AG10803 (cell line): ENCODE measurements at regions not wholly inside any gene's neighbourhood (a gene's known extent, or its start where the extent isn't known, plus 50 kb on each side); places are given as distances from the start of the nearest gene placed in this dataset.

Experiments used
- DNase-seq: peaks from one replicate; pipeline ENCODE4 v3.0.0; 2010; ENCODE audit warnings: low read depth
- H3K4me3 ChIP-seq: 2 replicates; pipeline ENCODE4 v1.5.1; 2011; ENCODE audit warnings: mild to moderate bottlenecking, low read length, control low read depth
- CTCF ChIP-seq: conservative IDR thresholded peaks from 2 replicates; pipeline ENCODE4 v1.5.1; 2011; ENCODE audit warnings: mild to moderate bottlenecking, low read length, control low read depth, inconsistent platforms

- no peak for TF ChIP-seq CTCF
- peak; percentile 15 for DNase-seq
- H3K4me3 ChIP-seq, result no peak overlapping the region
Observed at GRCh38 chr2:163401481-163401880, 334.3 kb downstream of the FIGN start.

GRCh38 chr2:163397451-163397850, 338.4 kb downstream of the FIGN start:
- no peak for DNase-seq
- no peak for TF ChIP-seq CTCF

GRCh38 chr2:163395602-163396001, 340.2 kb downstream of the FIGN start:
- H3K4me3 ChIP-seq, result no peak overlapping the region
- TF ChIP-seq CTCF, result no peak
- no peak for DNase-seq

More at GRCh38 chr2:163397451-163397850, 338.4 kb downstream of the FIGN start:
- H3K4me3 ChIP-seq, result no peak overlapping the region

- H3K4me3 ChIP-seq, result no peak overlapping the region
- no peak for DNase-seq
- TF ChIP-seq CTCF, result no peak
Observed at GRCh38 chr2:163389838-163390237, 346.0 kb downstream of the FIGN start.

GRCh38 chr2:163375472-163375871, 360.3 kb downstream of the FIGN start:
- H3K4me3 ChIP-seq, result no peak overlapping the region
- no peak for TF ChIP-seq CTCF
- DNase-seq, result no peak

GRCh38 chr2:163375070-163375469, 360.7 kb downstream of the FIGN start:
- no peak for TF ChIP-seq CTCF
- DNase-seq, result no peak
- no peak overlapping the region for H3K4me3 ChIP-seq

- DNase-seq, result no peak
- no peak for TF ChIP-seq CTCF
- H3K4me3 ChIP-seq, result no peak overlapping the region
Observed at GRCh38 chr2:163374282-163374681, 361.5 kb downstream of the FIGN start.
